GM12874 (cell line): ENCODE measurements at regions not wholly inside any gene's neighbourhood (a gene's known extent, or its start where the extent isn't known, plus 50 kb on each side); places are given as distances from the start of the nearest gene placed in this dataset.

Source experiments
- TF ChIP-seq, protein P1 (sequence below): IDR thresholded peaks from 2 replicates; pipeline ENCODE4 v1.5.1; 2011; ENCODE audit warnings: low read depth, mild to moderate bottlenecking, control low read depth, low read length, moderate library complexity; ENCODE audit not compliant: insufficient read depth

GRCh38 chr10:16297069-16297468 is 139.7 kb upstream of the PTER start:
- TF ChIP-seq, protein P1, sequence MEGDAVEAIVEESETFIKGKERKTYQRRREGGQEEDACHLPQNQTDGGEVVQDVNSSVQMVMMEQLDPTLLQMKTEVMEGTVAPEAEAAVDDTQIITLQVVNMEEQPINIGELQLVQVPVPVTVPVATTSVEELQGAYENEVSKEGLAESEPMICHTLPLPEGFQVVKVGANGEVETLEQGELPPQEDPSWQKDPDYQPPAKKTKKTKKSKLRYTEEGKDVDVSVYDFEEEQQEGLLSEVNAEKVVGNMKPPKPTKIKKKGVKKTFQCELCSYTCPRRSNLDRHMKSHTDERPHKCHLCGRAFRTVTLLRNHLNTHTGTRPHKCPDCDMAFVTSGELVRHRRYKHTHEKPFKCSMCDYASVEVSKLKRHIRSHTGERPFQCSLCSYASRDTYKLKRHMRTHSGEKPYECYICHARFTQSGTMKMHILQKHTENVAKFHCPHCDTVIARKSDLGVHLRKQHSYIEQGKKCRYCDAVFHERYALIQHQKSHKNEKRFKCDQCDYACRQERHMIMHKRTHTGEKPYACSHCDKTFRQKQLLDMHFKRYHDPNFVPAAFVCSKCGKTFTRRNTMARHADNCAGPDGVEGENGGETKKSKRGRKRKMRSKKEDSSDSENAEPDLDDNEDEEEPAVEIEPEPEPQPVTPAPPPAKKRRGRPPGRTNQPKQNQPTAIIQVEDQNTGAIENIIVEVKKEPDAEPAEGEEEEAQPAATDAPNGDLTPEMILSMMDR, result no peak

GRCh38 chr10:16297642-16298041 is 139.2 kb upstream of the PTER start:
- TF ChIP-seq, protein P1, result no peak

DNA sequence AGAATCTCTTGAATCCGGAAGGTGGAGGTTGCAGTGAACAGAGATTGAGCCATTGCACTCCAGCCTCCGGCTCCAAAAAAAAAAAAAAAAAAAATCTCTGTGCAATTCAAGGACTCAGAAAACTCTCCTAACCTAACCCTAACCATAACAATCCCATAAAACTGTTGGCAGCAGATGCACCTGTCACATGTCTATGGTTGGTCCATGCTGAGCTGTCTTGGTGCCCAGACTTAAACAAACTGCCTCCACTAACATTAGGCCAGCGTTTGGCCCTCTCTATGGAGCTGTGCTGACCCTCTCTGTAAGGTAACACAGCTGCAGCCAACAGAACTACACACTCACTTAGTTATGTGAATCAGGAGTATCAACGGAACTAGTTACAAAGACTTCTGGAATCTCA is 132.5 kb upstream of the PTER start:
- TF ChIP-seq, protein P1, result no peak

DNA sequence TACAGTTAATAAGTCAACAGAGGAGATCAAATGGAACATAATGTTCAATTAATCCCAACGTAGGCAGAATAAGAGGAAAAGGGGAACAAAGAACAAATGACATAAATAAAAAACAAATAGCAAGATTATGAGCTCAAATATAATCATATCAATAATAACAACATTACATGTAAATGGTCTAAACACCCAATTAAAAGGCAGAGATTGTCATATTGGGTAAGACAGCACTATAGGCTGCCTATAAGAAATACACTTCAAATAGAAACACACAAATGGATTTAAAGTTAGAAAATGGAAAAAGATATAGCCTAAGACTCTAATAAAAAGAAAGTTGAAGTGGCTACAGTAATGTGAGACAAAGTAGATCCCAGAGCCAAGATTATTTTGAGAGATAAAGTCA is 126.4 kb upstream of the PTER start:
- TF ChIP-seq, protein P1, result no peak

- TF ChIP-seq, protein P1, result 0 out of 2 replicates have a peak, but pooled peaks have one; percentile 5
Observed at GRCh38 chr10:16314259-16314658, 122.6 kb upstream of the PTER start.

- TF ChIP-seq, protein P1, result no peak
Observed at GRCh38 chr10:16316733-16317390, 119.9 kb upstream of the PTER start.

DNA sequence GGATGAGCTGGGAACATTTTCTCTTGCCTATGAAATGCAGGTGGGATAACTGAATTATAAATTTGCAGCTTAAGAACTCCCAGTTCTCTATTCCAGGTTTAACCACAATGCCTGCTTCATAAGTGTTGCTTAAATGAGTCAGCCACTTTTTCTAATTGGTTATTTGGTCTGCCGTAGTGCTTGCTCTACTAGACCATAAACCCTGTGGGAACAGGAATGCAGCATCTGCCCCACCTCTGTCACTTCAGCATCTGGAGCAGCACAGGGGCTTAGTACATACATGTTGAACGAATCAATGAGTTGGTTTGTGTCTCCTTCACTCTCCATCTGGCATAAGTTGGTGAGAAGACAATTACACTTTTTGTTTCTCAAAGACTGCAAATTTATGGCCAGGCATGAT is 95.2 kb upstream of the PTER start:
- TF ChIP-seq, protein P1, result no peak
